ENCODE measurements at regions not wholly inside any gene's neighbourhood (a gene's known extent, or its start where the extent isn't known, plus 50 kb on each side); places are given as distances from the start of the nearest gene placed in this dataset.

DNA sequence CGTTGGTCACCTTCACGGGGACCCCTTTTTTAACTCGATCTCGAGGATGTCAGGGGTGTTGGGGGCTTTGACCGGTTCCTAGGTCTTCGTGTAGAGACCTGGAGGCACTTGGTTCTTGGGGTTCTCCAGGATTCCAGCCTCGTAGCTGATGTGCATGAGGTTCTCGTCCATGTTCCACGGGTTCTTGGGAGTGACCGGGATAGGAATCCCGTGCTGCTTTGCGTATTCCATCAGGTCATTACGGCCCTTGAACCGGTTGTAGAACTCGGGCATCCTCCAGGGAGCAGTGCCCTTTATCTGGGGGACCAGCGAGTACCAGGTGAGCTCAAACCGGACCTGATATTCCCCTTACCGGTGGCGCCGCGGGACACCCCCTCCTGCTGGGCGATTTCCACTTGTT lies 88.0 kb upstream of the RIPOR2 start:
- Histone ChIP-seq H3K27me3 (ENCODE audit: control insufficient read depth, insufficient read depth, low read length) (no peaks in the 10 kb centered on the region), H3K9me3 (ENCODE audit: control insufficient read depth, insufficient read depth, low read length) (peaks cover 5% of the 10 kb centered on the region), H3K27ac (ENCODE audit: low read depth, low read length) (no peak overlapping the region), H3K4me3 (ENCODE audit: low read depth, low read length) (no peak overlapping the region)
- no peak for TF ChIP-seq CTCF (IDR thresholded peaks at IDR 0.05; ENCODE audit: low read depth, low read length)
- POLR2A ChIA-PET = no interaction called here
- CTCF ChIA-PET = no interaction called here
- no peak for DNase-seq (ENCODE audit: low read depth, low spot score)

DNA sequence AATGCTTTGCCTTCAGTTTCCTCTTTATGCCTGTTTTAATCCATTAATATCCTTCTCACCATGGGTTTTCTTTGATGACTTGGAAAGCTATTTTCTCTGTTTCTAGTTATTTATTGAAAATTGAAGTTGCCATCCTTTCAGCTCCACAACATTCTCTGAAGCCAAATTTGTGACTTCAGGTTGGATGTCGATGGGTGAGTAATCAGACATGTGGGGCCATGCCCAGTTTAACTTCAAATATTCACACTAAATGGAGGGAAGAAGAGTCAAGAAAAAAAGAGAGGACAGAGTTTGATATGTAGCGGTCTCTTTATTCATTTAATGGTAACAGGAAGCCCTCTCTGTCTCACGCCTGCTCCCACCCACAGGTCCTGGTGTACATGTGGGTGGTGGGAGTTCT lies 89.1 kb upstream of the RIPOR2 start:
- CTCF ChIA-PET = interaction anchor here (1.2 to 1.8 kb wide), 2 partner anchors 14 to 46 kb away, joined by 3 to 8 read pairs; no protein-coding TSS in a partner anchor
- no peaks in the 10 kb centered on the region for H3K27me3 ChIP-seq (ENCODE audit: control insufficient read depth, insufficient read depth, low read length)
- no peak for TF ChIP-seq CTCF (IDR thresholded peaks at IDR 0.05; ENCODE audit: low read depth, low read length)
- H3K27ac ChIP-seq (ENCODE audit: low read depth, low read length) = no peak overlapping the region
- peaks cover 5% of the 10 kb centered on the region for H3K9me3 ChIP-seq (ENCODE audit: control insufficient read depth, insufficient read depth, low read length)
- no peak overlapping the region for H3K4me3 ChIP-seq (ENCODE audit: low read depth, low read length)
- no peak for DNase-seq (ENCODE audit: low read depth, low spot score)
- POLR2A ChIA-PET = no interaction called here

- ChIA-PET POLR2A (no interaction called here), CTCF (interaction anchor here (0.7 to 1.8 kb wide), 3 partner anchors 14 to 146 kb away, joined by 3 to 8 read pairs (median 3); no protein-coding TSS in a partner anchor)
These were observed 89.6 kb upstream of the RIPOR2 start for GRCh38 chr6:25025248-25025918.

GRCh38 chr6:25025919-25026301 lies 90.2 kb upstream of the RIPOR2 start:
- Histone ChIP-seq H3K27me3 (ENCODE audit: control insufficient read depth, insufficient read depth, low read length) (no peaks in the 10 kb centered on the region), H3K9me3 (ENCODE audit: control insufficient read depth, insufficient read depth, low read length) (peaks cover 5% of the 10 kb centered on the region), H3K4me3 (ENCODE audit: low read depth, low read length) (no peak overlapping the region), H3K27ac (ENCODE audit: low read depth, low read length) (no peak overlapping the region)
- CTCF ChIA-PET = interaction anchor here (0.7 to 1.9 kb wide), 4 partner anchors 8 to 147 kb away, joined by 3 to 9 read pairs (median 6); no protein-coding TSS in a partner anchor
- POLR2A ChIA-PET = no interaction called here
- TF ChIP-seq CTCF (IDR thresholded peaks at IDR 0.05; ENCODE audit: low read depth, low read length) = no peak
- DNase-seq (ENCODE audit: low read depth, low spot score) = no peak

More at GRCh38 chr6:25025248-25025918, 89.6 kb upstream of the RIPOR2 start:
- TF ChIP-seq CTCF (IDR thresholded peaks at IDR 0.05; ENCODE audit: low read depth, low read length) = no peak
- H3K4me3 ChIP-seq (ENCODE audit: low read depth, low read length) = no peak overlapping the region
- peaks cover 5% of the 10 kb centered on the region for H3K9me3 ChIP-seq (ENCODE audit: control insufficient read depth, insufficient read depth, low read length)
- H3K27me3 ChIP-seq (ENCODE audit: control insufficient read depth, insufficient read depth, low read length) = no peaks in the 10 kb centered on the region
- no peak for DNase-seq (ENCODE audit: low read depth, low spot score)
- no peak overlapping the region for H3K27ac ChIP-seq (ENCODE audit: low read depth, low read length)

DNA sequence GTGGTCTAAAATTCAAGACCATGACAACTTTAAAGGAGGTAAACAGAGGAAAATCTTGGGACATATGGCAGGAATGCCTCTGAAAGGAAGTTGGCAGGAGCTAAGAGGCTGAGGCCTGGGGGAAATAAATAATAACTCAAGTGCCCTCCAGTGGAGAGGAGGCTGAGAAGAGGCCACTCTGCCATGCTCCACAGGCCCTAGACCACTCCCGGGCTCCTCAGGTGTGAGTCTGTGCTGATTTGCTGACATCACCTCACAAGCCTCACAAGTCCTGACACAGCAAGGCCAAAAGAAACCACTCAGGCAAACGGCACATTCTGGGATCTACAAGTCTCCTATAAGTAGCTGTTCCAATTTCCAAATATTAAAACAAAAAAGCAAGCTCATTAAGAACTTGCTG lies 91.0 kb upstream of the RIPOR2 start:
- no peak for TF ChIP-seq CTCF (IDR thresholded peaks at IDR 0.05; ENCODE audit: low read depth, low read length)
- no peak for DNase-seq (ENCODE audit: low read depth, low spot score)
- ChIA-PET CTCF (interaction anchor here (0.6 to 1.9 kb wide), 4 partner anchors 9 to 224 kb away, joined by 3 to 9 read pairs (median 3); no protein-coding TSS in a partner anchor), POLR2A (no interaction called here)
- Histone ChIP-seq H3K27me3 (ENCODE audit: control insufficient read depth, insufficient read depth, low read length) (no peaks in the 10 kb centered on the region), H3K27ac (ENCODE audit: low read depth, low read length) (no peak overlapping the region), H3K9me3 (ENCODE audit: control insufficient read depth, insufficient read depth, low read length) (peaks cover 5% of the 10 kb centered on the region), H3K4me3 (ENCODE audit: low read depth, low read length) (no peak overlapping the region)
